ENCODE measurements at regions not wholly inside any gene's neighbourhood (a gene's known extent, or its start where the extent isn't known, plus 50 kb on each side); places are given as distances from the start of the nearest gene placed in this dataset.

GRCh38 chr4:147009875-147010274 lies 64.2 kb upstream of the TTC29 start:
- TF ChIP-seq CTCF (conservative IDR thresholded peaks at IDR 0.05) (no peak), ZFX (IDR thresholded peaks at IDR 0.05) (no peak)
